ENCODE measurements at regions not wholly inside any gene's neighbourhood (a gene's known extent, or its start where the extent isn't known, plus 50 kb on each side); places are given as distances from the start of the nearest gene placed in this dataset.

- no peak for DNase-seq (ENCODE audit: low read depth)
Measured at GRCh38 chr13:109516186-109516585, 270.2 kb downstream of the IRS2 start.

- DNase-seq (ENCODE audit: low read depth): no peak
Measured at GRCh38 chr13:109510013-109510412, 276.4 kb downstream of the IRS2 start.

- DNase-seq (ENCODE audit: low read depth): peak; percentile 38
Measured at GRCh38 chr13:109509154-109509900, 277.1 kb downstream of the IRS2 start.

- no peak for DNase-seq (ENCODE audit: low read depth)
Measured at GRCh38 chr13:109500146-109500773, 286.1 kb downstream of the IRS2 start.

- no peak for DNase-seq (ENCODE audit: low read depth)
Measured at GRCh38 chr13:109497917-109498316, 288.5 kb downstream of the IRS2 start.

- DNase-seq (ENCODE audit: low read depth): no peak
Measured at GRCh38 chr13:109496216-109496615, 290.2 kb downstream of the IRS2 start.

GRCh38 chr13:109494925-109495369 is 291.4 kb downstream of the IRS2 start:
- peak; percentile 45 for DNase-seq (ENCODE audit: low read depth)

GRCh38 chr13:109485136-109485794 is 301.1 kb downstream of the IRS2 start:
- DNase-seq (ENCODE audit: low read depth): no peak

GRCh38 chr13:109483284-109483683 is 303.1 kb downstream of the IRS2 start:
- DNase-seq (ENCODE audit: low read depth): no peak

GRCh38 chr13:109481040-109481439 is 305.3 kb downstream of the IRS2 start:
- DNase-seq (ENCODE audit: low read depth): peak; percentile 44

- no peak for DNase-seq (ENCODE audit: low read depth)
Measured at GRCh38 chr13:109480011-109480955, 306.1 kb downstream of the IRS2 start.

- DNase-seq (ENCODE audit: low read depth): no peak
Measured at GRCh38 chr13:109479534-109479933, 306.8 kb downstream of the IRS2 start.

- no peak for DNase-seq (ENCODE audit: low read depth)
Measured at GRCh38 chr13:109476001-109476400, 310.4 kb downstream of the IRS2 start.

GRCh38 chr13:109468123-109468522 is 318.3 kb downstream of the IRS2 start:
- DNase-seq (ENCODE audit: low read depth): no peak

GRCh38 chr13:109465148-109465547 is 321.2 kb downstream of the IRS2 start:
- DNase-seq (ENCODE audit: low read depth): no peak

GRCh38 chr13:109454167-109454917 is 332.0 kb downstream of the IRS2 start:
- DNase-seq (ENCODE audit: low read depth): no peak

GRCh38 chr13:109451726-109452125 is 334.7 kb downstream of the IRS2 start:
- DNase-seq (ENCODE audit: low read depth): no peak

- DNase-seq (ENCODE audit: low read depth): no peak
Measured at GRCh38 chr13:109448629-109449028, 337.8 kb downstream of the IRS2 start.

- DNase-seq (ENCODE audit: low read depth): no peak
Measured at GRCh38 chr13:109447667-109448066, 338.7 kb downstream of the IRS2 start.

- DNase-seq (ENCODE audit: low read depth): no peak
Measured at GRCh38 chr13:109440320-109440719, 346.1 kb downstream of the IRS2 start.

GRCh38 chr13:109439813-109440212 is 346.6 kb downstream of the IRS2 start:
- no peak for DNase-seq (ENCODE audit: low read depth)

Data from non-pigmented ciliary epithelial cell (primary cell).